Gastrocnemius medialis (tissue), 4 donors: ENCODE measurements at regions not wholly inside any gene's neighbourhood (a gene's known extent, or its start where the extent isn't known, plus 50 kb on each side); places are given as distances from the start of the nearest gene placed in this dataset.

Experiments used
- CTCF ChIP-seq, 5 experiments: fragments of 450-650 bp in 3 of 5; fragments of 200-600 bp in 2 of 5; sonication (generic) in 2 of 5; IDR thresholded peaks in 4 of 5; conservative IDR thresholded peaks in 1 of 5; 1 replicate in 4 of 5; 2 replicates in 1 of 5; pipeline ENCODE4 v1.5.1; 2016 to 2019; ENCODE audit warnings: antibody characterized with exemption in 5 of 5, mild to moderate bottlenecking in 3 of 5, moderate library complexity in 3 of 5
- POLR2A ChIP-seq, 2 donors: fragments of 450-650 bp; IDR thresholded peaks; one replicate each; pipeline ENCODE4 v1.6.1; 2017; ENCODE audit warnings: antibody characterized with exemption in 2 of 2, mild to moderate bottlenecking in 2 of 2, moderate library complexity in 2 of 2

- TF ChIP-seq POLR2A (IDR thresholded peaks at IDR 0.05) (no peak), CTCF (IDR thresholded peaks at IDR 0.05 in 4 of 5, conservative IDR thresholded peaks at IDR 0.05 in 1 of 5) (no peak)
These were observed 1212.3 kb downstream of the NXPH1 start for GRCh38 chr7:9645756-9646155.
